Brain microvascular endothelial cell (primary cell): ENCODE measurements at regions not wholly inside any gene's neighbourhood (a gene's known extent, or its start where the extent isn't known, plus 50 kb on each side); places are given as distances from the start of the nearest gene placed in this dataset.

ENCODE experiments used
- DNase-seq: peaks from one replicate; pipeline ENCODE4 v3.0.0-alpha.2; 2020
- H3K27ac ChIP-seq: fragments of 250-450 bp; sonication (Bioruptor Pico); 2 replicates; pipeline ENCODE4 v1.5.1; 2020; ENCODE audit warnings: mild to moderate bottlenecking, moderate library complexity
- H3K27me3 ChIP-seq: fragments of 250-450 bp; sonication (Bioruptor Pico); replicated peaks from 2 replicates; pipeline ENCODE4 v1.5.1; 2020; ENCODE audit warnings: mild to moderate bottlenecking
- H3K36me3 ChIP-seq: fragments of 250-450 bp; sonication (Bioruptor Pico); replicated peaks from 2 replicates; pipeline ENCODE4 v1.5.1; 2020; ENCODE audit warnings: mild to moderate bottlenecking
- H3K4me3 ChIP-seq: 2 replicates; pipeline ENCODE4 v1.5.1; 2011; ENCODE audit warnings: low read depth, mild to moderate bottlenecking, control low read depth, low read length, moderate library complexity
- in situ Hi-C: cut with HindIII; loops from 2 replicates; pipeline ENCODE4 v1.10.0; 2017; ENCODE audit warnings: low sequenced_read_pairs, low pct_ligation_motif_present
- TF ChIP-seq, protein P1 (sequence below): IDR thresholded peaks from 2 replicates; pipeline ENCODE4 v1.5.1; 2011; ENCODE audit warnings: low read depth, mild to moderate bottlenecking, moderate library complexity, low read length, control low read depth, inconsistent platforms; ENCODE audit errors: missing control alignments

DNA sequence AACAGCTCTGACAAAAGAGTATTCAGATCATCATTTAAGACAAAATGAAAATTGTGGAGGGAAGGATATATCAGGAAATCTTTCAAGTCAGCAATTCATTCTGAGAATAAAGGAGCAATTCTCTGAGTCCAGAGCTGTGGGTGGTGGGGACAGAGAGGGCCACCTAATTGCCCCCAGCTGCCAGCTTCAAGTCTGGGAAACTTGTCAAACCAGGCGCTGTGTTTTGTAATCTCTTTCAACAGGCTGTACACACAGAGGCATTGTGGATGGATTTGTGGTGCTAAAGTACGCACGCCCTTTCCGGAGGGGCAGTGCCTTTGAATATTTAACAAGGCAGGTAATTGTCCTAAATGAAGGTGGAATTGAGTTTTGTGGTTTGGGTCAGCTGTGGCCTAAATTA lies 591.1 kb upstream of the BOD1L1 start:
- H3K27me3 ChIP-seq: no peaks in the 10 kb centered on the region
- no peak for DNase-seq
- no peaks in the 10 kb centered on the region for H3K36me3 ChIP-seq
- TF ChIP-seq, protein P1, sequence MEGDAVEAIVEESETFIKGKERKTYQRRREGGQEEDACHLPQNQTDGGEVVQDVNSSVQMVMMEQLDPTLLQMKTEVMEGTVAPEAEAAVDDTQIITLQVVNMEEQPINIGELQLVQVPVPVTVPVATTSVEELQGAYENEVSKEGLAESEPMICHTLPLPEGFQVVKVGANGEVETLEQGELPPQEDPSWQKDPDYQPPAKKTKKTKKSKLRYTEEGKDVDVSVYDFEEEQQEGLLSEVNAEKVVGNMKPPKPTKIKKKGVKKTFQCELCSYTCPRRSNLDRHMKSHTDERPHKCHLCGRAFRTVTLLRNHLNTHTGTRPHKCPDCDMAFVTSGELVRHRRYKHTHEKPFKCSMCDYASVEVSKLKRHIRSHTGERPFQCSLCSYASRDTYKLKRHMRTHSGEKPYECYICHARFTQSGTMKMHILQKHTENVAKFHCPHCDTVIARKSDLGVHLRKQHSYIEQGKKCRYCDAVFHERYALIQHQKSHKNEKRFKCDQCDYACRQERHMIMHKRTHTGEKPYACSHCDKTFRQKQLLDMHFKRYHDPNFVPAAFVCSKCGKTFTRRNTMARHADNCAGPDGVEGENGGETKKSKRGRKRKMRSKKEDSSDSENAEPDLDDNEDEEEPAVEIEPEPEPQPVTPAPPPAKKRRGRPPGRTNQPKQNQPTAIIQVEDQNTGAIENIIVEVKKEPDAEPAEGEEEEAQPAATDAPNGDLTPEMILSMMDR: no peak
- no peak overlapping the region for H3K4me3 ChIP-seq
- in situ Hi-C loops: no loop called here
- no peak overlapping the region for H3K27ac ChIP-seq

DNA sequence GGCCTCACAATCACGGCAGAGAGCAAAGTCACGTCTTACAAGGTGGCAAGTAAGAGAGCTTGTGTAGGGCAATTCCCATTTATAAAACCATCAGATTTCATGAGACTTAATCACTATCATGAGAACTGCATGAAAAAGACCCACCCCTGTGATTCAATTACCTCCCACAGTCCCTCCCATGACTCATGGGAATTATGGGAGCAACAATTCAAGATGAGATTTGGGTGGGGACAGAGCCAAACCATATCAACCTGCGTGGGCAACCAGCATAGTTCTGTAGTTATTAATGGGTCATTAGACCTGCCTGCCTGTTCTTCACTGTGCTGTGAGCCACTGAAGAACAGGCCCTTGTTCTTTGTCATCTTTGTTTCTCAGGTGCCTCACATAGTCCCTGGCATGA lies 593.7 kb upstream of the BOD1L1 start:
- no peak overlapping the region for H3K27ac ChIP-seq
- no peaks in the 10 kb centered on the region for H3K36me3 ChIP-seq
- H3K4me3 ChIP-seq: no peak overlapping the region
- TF ChIP-seq, protein P1: no peak
- H3K27me3 ChIP-seq: no peaks in the 10 kb centered on the region
- no peak for DNase-seq
- in situ Hi-C loops: no loop called here

DNA sequence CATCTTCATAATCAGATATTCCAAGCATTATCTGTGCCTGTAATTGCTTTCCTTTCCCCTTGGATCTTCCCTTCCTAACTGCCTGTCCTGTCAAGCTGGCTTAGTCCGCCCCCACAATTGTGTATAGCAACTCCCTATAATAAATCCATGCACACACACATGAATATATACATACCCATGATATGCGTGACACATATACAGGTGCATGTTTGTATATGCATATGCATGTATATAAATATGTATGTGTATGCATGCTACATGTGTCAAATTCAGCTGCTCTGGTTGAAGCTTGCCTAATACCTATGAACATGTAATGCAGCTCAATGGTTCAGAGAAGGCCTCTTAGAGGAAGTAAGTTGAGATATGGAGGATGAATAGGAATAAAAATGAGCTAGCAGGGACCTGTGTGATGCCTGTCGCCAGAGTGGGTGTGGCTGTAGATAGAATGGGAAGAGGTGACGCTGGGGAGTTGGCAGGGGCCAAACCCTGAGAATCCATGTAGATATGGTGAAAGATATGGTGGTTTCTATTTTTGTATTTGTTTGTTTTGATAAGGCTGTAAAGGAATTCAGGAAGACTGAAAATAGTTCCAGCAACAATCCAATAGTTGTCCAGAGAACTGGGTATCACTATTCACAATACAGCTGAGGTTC lies 595.0 kb upstream of the BOD1L1 start:
- TF ChIP-seq, protein P1: no peak

DNA sequence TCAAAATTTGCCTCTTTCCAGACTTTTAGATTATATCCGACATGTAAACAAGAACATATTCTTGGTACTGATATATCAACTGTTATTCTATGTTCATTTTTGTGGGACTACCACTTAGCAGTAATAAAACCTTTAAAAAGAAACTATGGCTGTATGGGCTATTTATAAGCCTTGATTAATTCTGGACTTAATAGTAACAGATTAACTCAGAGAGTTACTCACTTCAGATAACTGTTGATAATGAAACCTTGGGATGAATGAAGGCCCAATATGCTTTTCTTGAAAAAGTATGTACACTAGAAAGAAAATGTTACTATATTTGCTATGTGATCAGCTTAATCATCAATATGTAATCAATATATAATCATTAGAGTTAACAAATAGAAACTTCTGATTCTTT lies 595.9 kb upstream of the BOD1L1 start:
- Histone ChIP-seq H3K27me3 (no peaks in the 10 kb centered on the region), H3K27ac (no peak overlapping the region), H3K36me3 (no peaks in the 10 kb centered on the region), H3K4me3 (no peak overlapping the region)
- in situ Hi-C loops: no loop called here
- TF ChIP-seq, protein P1: no peak
- DNase-seq: no peak

More for the DNA sequence above, 595.0 kb upstream of the BOD1L1 start:
- no peak for DNase-seq
- H3K36me3 ChIP-seq: no peaks in the 10 kb centered on the region
- in situ Hi-C loops: no loop called here
- H3K27me3 ChIP-seq: no peaks in the 10 kb centered on the region
- H3K27ac ChIP-seq: no peak overlapping the region
- H3K4me3 ChIP-seq: no peak overlapping the region

DNA sequence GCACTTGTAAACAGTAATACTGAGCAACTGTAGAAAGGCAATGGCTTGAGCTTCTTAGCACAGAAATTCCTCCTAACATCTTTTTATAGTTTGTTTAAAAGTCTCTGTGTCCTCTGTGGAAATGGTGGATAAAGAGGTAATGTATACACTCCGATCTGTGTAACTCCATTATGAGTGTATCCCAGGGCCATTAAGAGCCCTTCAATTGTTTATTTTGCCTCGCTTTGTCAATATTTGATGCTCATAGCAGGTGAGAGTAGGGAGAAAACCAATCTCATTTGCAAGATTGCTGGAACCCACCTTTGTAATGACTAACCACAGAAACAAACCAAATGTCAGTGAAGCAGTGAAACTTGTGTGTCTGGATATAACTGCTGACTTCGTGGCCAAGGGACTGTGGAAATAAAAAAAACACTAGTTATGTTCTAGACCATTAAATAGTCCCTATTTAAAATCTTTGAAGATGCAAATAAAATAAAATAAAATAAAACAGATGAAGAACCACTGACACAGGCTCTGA lies 598.2 kb upstream of the BOD1L1 start:
- no peak overlapping the region for H3K27ac ChIP-seq
- TF ChIP-seq, protein P1: no peak
- H3K27me3 ChIP-seq: no peaks in the 10 kb centered on the region
- H3K36me3 ChIP-seq: no peaks in the 10 kb centered on the region
- no peak overlapping the region for H3K4me3 ChIP-seq
- DNase-seq: no peak
- in situ Hi-C loops: no loop called here

DNA sequence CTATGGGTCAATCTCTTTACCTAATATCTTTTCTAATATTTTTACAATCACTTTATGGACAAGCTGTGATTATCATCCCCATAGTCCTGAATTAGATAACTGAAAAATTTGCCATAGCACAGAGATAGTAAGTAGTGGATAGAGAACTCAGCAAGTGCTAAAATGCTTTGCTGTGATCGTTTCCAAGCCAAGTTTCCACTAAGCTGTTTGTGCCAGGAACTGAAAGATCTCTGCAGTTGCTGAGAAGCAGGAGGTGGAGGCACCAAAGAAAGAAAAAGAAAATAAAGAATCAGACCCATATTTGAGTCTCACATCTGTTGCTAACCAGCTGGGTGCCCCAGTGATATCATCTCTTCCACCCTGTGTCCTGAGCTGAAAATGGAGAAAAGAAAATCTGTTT lies 605.6 kb upstream of the BOD1L1 start:
- DNase-seq: no peak
- no peaks in the 10 kb centered on the region for H3K27me3 ChIP-seq
- TF ChIP-seq, protein P1: no peak
- no peaks in the 10 kb centered on the region for H3K36me3 ChIP-seq
- H3K27ac ChIP-seq: no peak overlapping the region
- in situ Hi-C loops: no loop called here
- no peak overlapping the region for H3K4me3 ChIP-seq
